HEK293 (cell line): ENCODE measurements at regions not wholly inside any gene's neighbourhood (a gene's known extent, or its start where the extent isn't known, plus 50 kb on each side); places are given as distances from the start of the nearest gene placed in this dataset.

Experiments used
- CTCF ChIA-PET: fragments of 350-600 bp; formaldehyde crosslinking; extraction: SDS; loops from one replicate; lab custom pipeline; 2021; ENCODE audit warnings: antibody characterized with exemption; lab: Yijun Ruan, JAX
- POLR2A ChIA-PET: fragments of 300-600 bp; formaldehyde crosslinking; extraction: SDS; loops from one replicate; lab custom pipeline; 2020; ENCODE audit warnings: antibody characterized with exemption, inconsistent platforms; lab: Yijun Ruan, JAX
- H3K27ac ChIP-seq: fragments of 200-500 bp; sonication (Bioruptor generic); 2 replicates; pipeline ENCODE4 v1.5.1; 2014; ENCODE audit warnings: low read depth, low read length, control low read depth, inconsistent platforms; ENCODE audit errors: extremely low read depth
- H3K36me3 ChIP-seq, 2 experiments: fragments of 200-500 bp in 1 of 2; sonication (Bioruptor generic) in 1 of 2; 1 replicate in 1 of 2; 2 replicates in 1 of 2; pipeline ENCODE4 v1.5.1; 2014 to 2017; ENCODE audit warnings: inconsistent platforms in 2 of 2, low read length in 2 of 2; ENCODE audit not compliant: control insufficient read depth in 2 of 2, insufficient read depth in 1 of 2
- H3K4me1 ChIP-seq: fragments of 200-500 bp; sonication (Bioruptor generic); 2 replicates; pipeline ENCODE4 v1.5.1; 2014; ENCODE audit warnings: mild to moderate bottlenecking, low read length, inconsistent platforms; ENCODE audit not compliant: control insufficient read depth, insufficient read depth
- H3K4me3 ChIP-seq: 2 replicates; pipeline ENCODE4 v1.5.1; 2011; ENCODE audit warnings: low read depth, mild to moderate bottlenecking, control low read depth, low read length, moderate library complexity
- H3K9me3 ChIP-seq: fragments of 200-500 bp; sonication (Bioruptor generic); 2 replicates; pipeline ENCODE4 v1.5.1; 2014; ENCODE audit warnings: low read depth, low read length, inconsistent platforms; ENCODE audit not compliant: control insufficient read depth, insufficient read depth
- ELK4 ChIP-seq: IDR thresholded peaks from 2 replicates; pipeline ENCODE4 v1.6.1; 2011; ENCODE audit warnings: mild to moderate bottlenecking, low read depth, low read length, borderline replicate concordance
- GFI1B ChIP-seq: fragments of 450-650 bp; formaldehyde crosslinking; IDR thresholded peaks from 2 replicates; pipeline ENCODE4 v1.5.1; 2016; ENCODE audit warnings: missing biosample characterization, missing genetic modification characterization
- HOXC10 ChIP-seq: sonication (generic); formaldehyde crosslinking; IDR thresholded peaks from 2 replicates; pipeline ENCODE4 v1.8.1; 2023; ENCODE audit warnings: mild to moderate bottlenecking, missing genetic modification reagents
- KLF1 ChIP-seq: fragments of 450-650 bp; formaldehyde crosslinking; IDR thresholded peaks from 2 replicates; pipeline ENCODE4 v1.5.1; 2016; ENCODE audit warnings: missing biosample characterization, missing genetic modification characterization
- SP2 ChIP-seq: fragments of 450-650 bp; formaldehyde crosslinking; IDR thresholded peaks from 2 replicates; pipeline ENCODE4 v1.5.1; 2016; ENCODE audit warnings: missing biosample characterization, missing genetic modification characterization
- SP3 ChIP-seq: fragments of 450-650 bp; formaldehyde crosslinking; IDR thresholded peaks from 2 replicates; pipeline ENCODE4 v1.5.1; 2016; ENCODE audit warnings: missing biosample characterization, missing genetic modification characterization
- TRIM28 ChIP-seq: IDR thresholded peaks from 2 replicates; pipeline ENCODE4 v1.6.1; 2011; ENCODE audit warnings: low read length, control low read depth, borderline replicate concordance
- TSHZ1 ChIP-seq: fragments of 450-650 bp; formaldehyde crosslinking; IDR thresholded peaks from 2 replicates; pipeline ENCODE4 v1.5.1; 2016; ENCODE audit warnings: missing biosample characterization, missing genetic modification characterization, borderline replicate concordance
- ZBTB49 ChIP-seq: fragments of 450-650 bp; formaldehyde crosslinking; IDR thresholded peaks from 2 replicates; pipeline ENCODE4 v1.5.1; 2016; ENCODE audit warnings: missing biosample characterization, missing genetic modification characterization, low read depth
- ZIC2 ChIP-seq: fragments of 450-650 bp; formaldehyde crosslinking; IDR thresholded peaks from 2 replicates; pipeline ENCODE4 v1.5.1; 2016; ENCODE audit warnings: missing biosample characterization, missing genetic modification characterization
- ZNF2 ChIP-seq: fragments of 450-650 bp; formaldehyde crosslinking; IDR thresholded peaks from 2 replicates; pipeline ENCODE4 v1.5.1; 2016; ENCODE audit warnings: missing biosample characterization, missing genetic modification characterization
- ZNF354C ChIP-seq: fragments of 450-650 bp; formaldehyde crosslinking; IDR thresholded peaks from 2 replicates; pipeline ENCODE4 v1.5.1; 2016; ENCODE audit warnings: missing biosample characterization, missing genetic modification characterization, low read depth, borderline replicate concordance
- ZNF488 ChIP-seq: fragments of 450-650 bp; formaldehyde crosslinking; IDR thresholded peaks from 2 replicates; pipeline ENCODE4 v1.5.1; 2016; ENCODE audit warnings: missing biosample characterization, missing genetic modification characterization
- ZNF521 ChIP-seq: fragments of 450-650 bp; formaldehyde crosslinking; IDR thresholded peaks from 2 replicates; pipeline ENCODE4 v1.5.1; 2017; ENCODE audit warnings: missing biosample characterization, mild to moderate bottlenecking, missing genetic modification characterization
- ZNF621 ChIP-seq: fragments of 450-650 bp; formaldehyde crosslinking; IDR thresholded peaks from 2 replicates; pipeline ENCODE4 v1.5.1; 2017; ENCODE audit warnings: missing biosample characterization, missing genetic modification characterization
- ZNF660 ChIP-seq: fragments of 450-650 bp; IDR thresholded peaks from 2 replicates; pipeline ENCODE4 v1.5.1; 2018; ENCODE audit warnings: missing biosample characterization, mild to moderate bottlenecking, missing genetic modification characterization
- TF ChIP-seq, protein P1 (sequence below): fragments of 450-650 bp; formaldehyde crosslinking; conservative IDR thresholded peaks from 2 replicates; pipeline ENCODE4 v1.5.1; 2016; ENCODE audit warnings: low read depth, missing biosample characterization, missing genetic modification characterization
- TF ChIP-seq, protein P2 (sequence below): fragments of 450-650 bp; formaldehyde crosslinking; IDR thresholded peaks from 2 replicates; pipeline ENCODE4 v1.5.1; 2016; ENCODE audit warnings: missing biosample characterization, missing genetic modification characterization

DNA sequence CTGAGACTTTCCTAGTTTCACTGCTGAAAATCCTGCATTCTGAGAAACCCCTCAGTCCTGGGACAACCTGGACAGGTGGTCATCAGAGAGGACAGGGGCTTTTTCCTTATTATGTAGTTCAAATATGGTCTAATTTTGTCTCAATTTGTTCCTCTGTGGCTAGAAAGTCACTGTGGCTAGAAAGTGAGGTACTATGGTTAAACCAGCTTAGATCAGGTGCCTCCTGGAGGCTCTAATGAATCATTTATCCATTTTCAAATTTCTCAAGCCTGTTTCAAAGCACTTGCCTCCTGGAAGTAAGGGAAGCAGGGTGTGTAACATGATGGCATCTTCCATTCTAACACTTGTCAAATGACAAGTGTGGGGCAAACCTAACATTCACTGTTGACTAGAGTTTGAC is 326.8 kb downstream of the PIK3C3 start:
- Histone ChIP-seq H3K27ac (no peak overlapping the region), H3K36me3 (no peaks in the 10 kb centered on the region), H3K4me3 (no peak overlapping the region), H3K4me1 (no peaks in the 10 kb centered on the region), H3K9me3 (no peaks in the 10 kb centered on the region)
- ChIA-PET CTCF (interaction anchor here (1.4 kb wide), 1 partner anchor 168 kb away, joined by 3 read pairs; no protein-coding TSS in a partner anchor), POLR2A (no interaction called here)
- TF ChIP-seq SP2 (tag by site-specific recombination) (no peak), ZNF354C (tag by site-specific recombination) (no peak), ZNF521 (no peak)

- no peaks in the 10 kb centered on the region for H3K4me1 ChIP-seq
Observed at GRCh38 chr18:42287047-42287446, 332.0 kb downstream of the PIK3C3 start.

More at GRCh38 chr18:42287047-42287446, 332.0 kb downstream of the PIK3C3 start:
- no peak overlapping the region for H3K4me3 ChIP-seq
- no peaks in the 10 kb centered on the region for H3K36me3 ChIP-seq
- no peaks in the 10 kb centered on the region for H3K9me3 ChIP-seq
- TF ChIP-seq SP3 (no peak), ZNF660 (no peak), ELK4 (no peak), KLF1 (no peak), ZNF621 (tag by site-specific recombination) (no peak), TRIM28 (no peak), ZNF488 (tag by site-specific recombination) (no peak), TSHZ1 (no peak), GFI1B (tag by site-specific recombination) (no peak), ZIC2 (tag by site-specific recombination) (no peak), HOXC10 (CRISPR knock-in tag) (no peak), ZNF2 (tag by site-specific recombination) (no peak), ZBTB49 (no peak)
- TF ChIP-seq, protein P1, sequence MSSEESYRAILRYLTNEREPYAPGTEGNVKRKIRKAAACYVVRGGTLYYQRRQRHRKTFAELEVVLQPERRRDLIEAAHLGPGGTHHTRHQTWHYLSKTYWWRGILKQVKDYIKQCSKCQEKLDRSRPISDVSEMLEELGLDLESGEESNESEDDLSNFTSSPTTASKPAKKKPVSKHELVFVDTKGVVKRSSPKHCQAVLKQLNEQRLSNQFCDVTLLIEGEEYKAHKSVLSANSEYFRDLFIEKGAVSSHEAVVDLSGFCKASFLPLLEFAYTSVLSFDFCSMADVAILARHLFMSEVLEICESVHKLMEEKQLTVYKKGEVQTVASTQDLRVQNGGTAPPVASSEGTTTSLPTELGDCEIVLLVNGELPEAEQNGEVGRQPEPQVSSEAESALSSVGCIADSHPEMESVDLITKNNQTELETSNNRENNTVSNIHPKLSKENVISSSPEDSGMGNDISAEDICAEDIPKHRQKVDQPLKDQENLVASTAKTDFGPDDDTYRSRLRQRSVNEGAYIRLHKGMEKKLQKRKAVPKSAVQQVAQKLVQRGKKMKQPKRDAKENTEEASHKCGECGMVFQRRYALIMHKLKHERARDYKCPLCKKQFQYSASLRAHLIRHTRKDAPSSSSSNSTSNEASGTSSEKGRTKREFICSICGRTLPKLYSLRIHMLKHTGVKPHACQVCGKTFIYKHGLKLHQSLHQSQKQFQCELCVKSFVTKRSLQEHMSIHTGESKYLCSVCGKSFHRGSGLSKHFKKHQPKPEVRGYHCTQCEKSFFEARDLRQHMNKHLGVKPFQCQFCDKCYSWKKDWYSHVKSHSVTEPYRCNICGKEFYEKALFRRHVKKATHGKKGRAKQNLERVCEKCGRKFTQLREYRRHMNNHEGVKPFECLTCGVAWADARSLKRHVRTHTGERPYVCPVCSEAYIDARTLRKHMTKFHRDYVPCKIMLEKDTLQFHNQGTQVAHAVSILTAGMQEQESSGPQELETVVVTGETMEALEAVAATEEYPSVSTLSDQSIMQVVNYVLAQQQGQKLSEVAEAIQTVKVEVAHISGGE (tag by site-specific recombination) = no peak
- TF ChIP-seq, protein P2, sequence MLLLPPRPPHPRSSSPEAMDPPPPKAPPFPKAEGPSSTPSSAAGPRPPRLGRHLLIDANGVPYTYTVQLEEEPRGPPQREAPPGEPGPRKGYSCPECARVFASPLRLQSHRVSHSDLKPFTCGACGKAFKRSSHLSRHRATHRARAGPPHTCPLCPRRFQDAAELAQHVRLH (tag by site-specific recombination) = no peak
- CTCF ChIA-PET = no interaction called here
- POLR2A ChIA-PET = no interaction called here
- H3K27ac ChIP-seq = no peak overlapping the region
